T1000 (cell line): ENCODE measurements at regions not wholly inside any gene's neighbourhood (a gene's known extent, or its start where the extent isn't known, plus 50 kb on each side); places are given as distances from the start of the nearest gene placed in this dataset.

Source experiments
- DNase-seq: peaks from one replicate; lab custom pipeline; 2025; ENCODE audit warnings: mixed read lengths; lab: John Stamatoyannopoulos, UW

- DNase-seq: no peak
Measured at GRCh38 chr16:87249425-87249824, 67.8 kb downstream of the C16orf95 start.

DNA sequence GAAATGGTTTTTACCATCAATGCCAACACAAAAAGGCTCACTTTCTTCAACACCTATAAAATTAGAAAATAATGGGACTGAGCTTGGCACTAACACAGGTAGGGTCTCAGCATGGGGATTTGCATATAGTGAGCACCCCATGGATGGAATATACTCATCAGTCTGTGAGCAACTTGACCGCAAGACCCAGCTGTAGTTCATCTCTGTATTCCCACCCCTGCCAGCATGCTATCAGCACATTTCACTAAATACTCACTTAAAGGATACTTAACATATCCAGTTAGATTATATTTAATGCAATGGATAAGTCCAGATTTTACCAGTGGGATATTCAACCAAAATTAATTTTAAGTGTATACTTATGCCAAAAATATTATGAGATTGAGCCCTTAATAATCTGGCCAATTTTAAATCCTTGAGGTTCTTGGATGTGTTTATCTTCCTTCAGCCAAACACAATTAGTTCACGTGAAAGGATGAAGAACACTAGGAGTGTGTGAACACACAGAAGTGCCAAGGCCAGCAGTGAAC lies 66.7 kb downstream of the C16orf95 start:
- no peak for DNase-seq

DNA sequence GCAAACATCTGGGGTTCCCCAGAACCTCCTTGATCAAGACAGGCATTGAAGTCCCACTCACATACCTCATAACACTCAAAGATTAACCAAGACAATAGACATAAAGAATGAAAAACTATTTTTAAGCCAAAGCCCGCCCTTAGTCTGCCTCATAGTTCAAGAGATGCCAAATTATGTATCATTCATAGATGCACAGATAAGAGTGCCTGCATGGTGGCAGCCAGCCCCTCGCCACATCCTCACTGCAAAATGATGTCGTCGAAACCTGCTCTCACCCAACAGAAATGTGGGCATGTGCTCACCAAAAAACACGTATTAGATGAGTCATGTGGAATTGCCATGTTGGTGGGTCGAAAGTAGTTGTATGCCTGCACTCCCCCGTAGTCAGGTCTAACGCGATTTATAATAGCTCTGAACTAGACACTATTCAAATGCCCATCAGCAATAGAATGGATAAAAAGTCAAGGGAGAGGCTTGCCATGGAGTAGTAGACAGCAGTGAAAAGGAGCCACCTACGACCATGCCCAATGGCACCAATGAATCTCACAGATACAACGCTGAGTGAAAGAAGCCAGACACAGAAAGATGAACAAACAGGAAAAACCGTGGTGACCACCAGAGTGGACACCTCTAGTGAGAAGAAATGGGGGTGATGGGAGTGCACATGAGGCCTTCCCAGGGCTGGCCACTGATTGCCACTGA lies 64.8 kb downstream of the C16orf95 start:
- no peak for DNase-seq
